ENCODE measurements at regions not wholly inside any gene's neighbourhood (a gene's known extent, or its start where the extent isn't known, plus 50 kb on each side); places are given as distances from the start of the nearest gene placed in this dataset.

GRCh38 chr14:82073547-82073946 is 539.9 kb upstream of the SEL1L start:
- TF ChIP-seq POLR2AphosphoS5 (IDR thresholded peaks at IDR 0.05; ENCODE audit: low read depth, low read length), result no peak
- TF ChIP-seq TAF1 (IDR thresholded peaks at IDR 0.05; ENCODE audit: borderline replicate concordance, insufficient read depth, low read length), result no peak
- TF ChIP-seq SIN3A (IDR thresholded peaks at IDR 0.05; ENCODE audit: borderline replicate concordance, insufficient read depth, low read length), result no peak
- TF ChIP-seq REST (IDR thresholded peaks at IDR 0.05; ENCODE audit: insufficient read depth in 1 of 2, low read depth in 2 of 2, low read length in 2 of 2), result no peak
